Keratinocyte (primary cell): ENCODE measurements at regions not wholly inside any gene's neighbourhood (a gene's known extent, or its start where the extent isn't known, plus 50 kb on each side); places are given as distances from the start of the nearest gene placed in this dataset.

ENCODE experiments used
- DNase-seq: peaks from one replicate; pipeline ENCODE4 v3.0.0-alpha.2; 2011; ENCODE audit warnings: low read depth, missing footprints, low spot score
- FAIRE-seq: peaks from 2 replicates; lab custom pipeline; 2011; peaks lifted over from hg19 to GRCh38; lab: Jason Lieb, UNC
- H2AFZ ChIP-seq: 2 replicates; pipeline ENCODE4 v1.6.0; 2012; ENCODE audit warnings: low read length, control low read depth, inconsistent platforms; ENCODE audit not compliant: control insufficient read depth
- H3K27ac ChIP-seq: 2 replicates; pipeline ENCODE4 v1.5.1; 2011; ENCODE audit warnings: low read length; ENCODE audit not compliant: control insufficient read depth, insufficient read depth
- H3K27me3 ChIP-seq: 3 replicates; pipeline ENCODE4 v1.6.0; 2011; ENCODE audit warnings: low read length; ENCODE audit not compliant: control insufficient read depth, insufficient read depth; ENCODE audit errors: extremely low read depth
- H3K36me3 ChIP-seq, 2 experiments: 2 replicates in 1 of 2; 3 replicates in 1 of 2; pipeline ENCODE4 v1.5.1; 2011; ENCODE audit warnings: low read length in 2 of 2, mild to moderate bottlenecking in 1 of 2; ENCODE audit not compliant: control insufficient read depth in 2 of 2, insufficient read depth in 2 of 2; ENCODE audit errors: extremely low read depth in 1 of 2
- H3K4me1 ChIP-seq: 3 replicates; pipeline ENCODE4 v1.5.1; 2011; ENCODE audit warnings: low read length; ENCODE audit not compliant: control insufficient read depth, insufficient read depth; ENCODE audit errors: extremely low read depth
- H3K4me2 ChIP-seq: 3 replicates; pipeline ENCODE4 v1.6.0; 2011; ENCODE audit warnings: low read depth, low read length; ENCODE audit not compliant: control insufficient read depth, insufficient read depth; ENCODE audit errors: extremely low read depth
- H3K4me3 ChIP-seq, 3 experiments: fragments of 200-600 bp in 1 of 3; sonication (generic) in 1 of 3; 2 replicates in 2 of 3; 3 replicates in 1 of 3; pipeline ENCODE4 v1.5.1; 2011 to 2016; ENCODE audit warnings: low read length in 3 of 3, mild to moderate bottlenecking in 3 of 3, control low read depth in 2 of 3, inconsistent platforms in 1 of 3, low read depth in 1 of 3, mixed read lengths in 1 of 3, mixed run types in 1 of 3, moderate library complexity in 1 of 3; ENCODE audit not compliant: control insufficient read depth in 2 of 3, insufficient read depth in 2 of 3; ENCODE audit errors: extremely low read depth in 1 of 3
- H3K79me2 ChIP-seq: 2 replicates; pipeline ENCODE4 v1.6.0; 2012; ENCODE audit warnings: low read length; ENCODE audit not compliant: control insufficient read depth, insufficient read depth
- H3K9ac ChIP-seq: 3 replicates; pipeline ENCODE4 v1.6.0; 2011; ENCODE audit warnings: low read length; ENCODE audit not compliant: control insufficient read depth, insufficient read depth; ENCODE audit errors: extremely low read depth
- H3K9me1 ChIP-seq: 3 replicates; pipeline ENCODE4 v1.6.0; 2011; ENCODE audit warnings: low read length; ENCODE audit not compliant: control insufficient read depth, insufficient read depth; ENCODE audit errors: extremely low read depth
- H3K9me3 ChIP-seq: 2 replicates; pipeline ENCODE4 v1.5.1; 2012; ENCODE audit warnings: low read depth, low read length; ENCODE audit not compliant: control insufficient read depth
- H4K20me1 ChIP-seq: 3 replicates; pipeline ENCODE4 v1.6.0; 2011; ENCODE audit warnings: low read length; ENCODE audit not compliant: control insufficient read depth, insufficient read depth; ENCODE audit errors: extremely low read depth
- CTCF ChIP-seq, 3 experiments: IDR thresholded peaks in 1 of 3; conservative IDR thresholded peaks in 1 of 3; optimal IDR thresholded peaks in 1 of 3; 2 replicates in 2 of 3; 3 replicates in 1 of 3; pipeline versions ENCODE3 to v1.5.1; 2011; ENCODE audit warnings: low read length in 3 of 3, mild to moderate bottlenecking in 3 of 3, moderate library complexity in 2 of 3, control low read depth in 1 of 3, inconsistent platforms in 1 of 3; ENCODE audit not compliant: insufficient read depth in 2 of 3; ENCODE audit errors: extremely low read depth in 1 of 3
- EZH2 ChIP-seq: IDR thresholded peaks from one replicate; pipeline ENCODE4 v1.6.1; 2012; ENCODE audit warnings: inconsistent platforms, mild to moderate bottlenecking, low read length, moderate library complexity
- dilution Hi-C: fragments of 300-500 bp; cut with MboI; formaldehyde crosslinking; loops from one replicate; pipeline ENCODE4 v1.7.0; 2020; ENCODE audit warnings: low sequenced_read_pairs; ENCODE audit not compliant: extremely low pct_ligation_motif_present

- no peak for TF ChIP-seq CTCF (optimal IDR thresholded peaks at IDR 0.05 in 1 of 3, IDR thresholded peaks at IDR 0.05 in 1 of 3, conservative IDR thresholded peaks at IDR 0.05 in 1 of 3; ENCODE audit: extremely low read depth in 1 of 3, insufficient read depth in 2 of 3, low read length in 3 of 3)
- TF ChIP-seq EZH2: no peak
- no peak for DNase-seq
- Histone ChIP-seq H3K4me1 (peaks cover 18% of the 10 kb centered on the region), H3K27ac (no peak overlapping the region), H3K4me3 (no peak overlapping the region), H3K36me3 (no peaks in the 10 kb centered on the region), H4K20me1 (no peaks in the 10 kb centered on the region), H3K4me2 (no peak overlapping the region), H3K9me1 (no peaks in the 10 kb centered on the region), H2AFZ (no peak overlapping the region), H3K9me3 (no peaks in the 10 kb centered on the region), H3K79me2 (no peaks in the 10 kb centered on the region), H3K27me3 (no peaks in the 10 kb centered on the region), H3K9ac (no peak overlapping the region)
- FAIRE-seq: no peak
- dilution Hi-C loops: no loop called here
These were observed 158.7 kb downstream of the NUAK1 start for GRCh38 chr12:105980085-105980484.

- DNase-seq (no peak), FAIRE-seq (no peak)
- Histone ChIP-seq H3K4me3 (no peak overlapping the region), H3K27me3 (no peaks in the 10 kb centered on the region), H2AFZ (no peak overlapping the region), H3K9me3 (no peaks in the 10 kb centered on the region), H3K27ac (no peak overlapping the region), H3K4me2 (no peak overlapping the region), H3K9me1 (no peaks in the 10 kb centered on the region), H3K79me2 (no peaks in the 10 kb centered on the region), H3K4me1 (peaks cover 18% of the 10 kb centered on the region), H3K9ac (no peak overlapping the region), H3K36me3 (no peaks in the 10 kb centered on the region), H4K20me1 (no peaks in the 10 kb centered on the region)
- no peak for TF ChIP-seq EZH2
- no peak for TF ChIP-seq CTCF (optimal IDR thresholded peaks at IDR 0.05 in 1 of 3, IDR thresholded peaks at IDR 0.05 in 1 of 3, conservative IDR thresholded peaks at IDR 0.05 in 1 of 3; ENCODE audit: extremely low read depth in 1 of 3, insufficient read depth in 2 of 3, low read length in 3 of 3)
- dilution Hi-C loops: no loop called here
These were observed 158.2 kb downstream of the NUAK1 start for GRCh38 chr12:105980533-105980932.
